Endodermal cell (in vitro differentiated cells): ENCODE measurements at regions not wholly inside any gene's neighbourhood (a gene's known extent, or its start where the extent isn't known, plus 50 kb on each side); places are given as distances from the start of the nearest gene placed in this dataset.

Source experiments
- DNase-seq: peaks from one replicate; pipeline ENCODE4 v3.0.0-alpha.2; 2017
- H3K27ac ChIP-seq: 2 replicates; pipeline ENCODE4 v1.5.1; 2013; ENCODE audit warnings: mild to moderate bottlenecking, low read depth, low read length, moderate library complexity
- H3K27me3 ChIP-seq: 2 replicates; pipeline ENCODE4 v1.6.1; 2013; ENCODE audit warnings: mild to moderate bottlenecking, low read length, moderate library complexity; ENCODE audit not compliant: insufficient read depth, control insufficient read depth, poor library complexity, severe bottlenecking
- H3K36me3 ChIP-seq: 2 replicates; pipeline ENCODE4 v1.7.0; 2013; ENCODE audit warnings: mild to moderate bottlenecking, low read length, moderate library complexity; ENCODE audit not compliant: control insufficient read depth, insufficient read depth
- H3K4me1 ChIP-seq: one replicate; pipeline ENCODE4 v1.7.0; 2013; ENCODE audit warnings: low read length; ENCODE audit not compliant: control insufficient read depth, insufficient read depth
- H3K4me3 ChIP-seq: 2 replicates; pipeline ENCODE4 v1.5.1; 2013; ENCODE audit warnings: mild to moderate bottlenecking, low read length, moderate library complexity
- H3K9ac ChIP-seq: 2 replicates; pipeline ENCODE4 v1.6.1; 2013; ENCODE audit warnings: mild to moderate bottlenecking, low read length, moderate library complexity; ENCODE audit not compliant: poor library complexity, severe bottlenecking; ENCODE audit errors: extremely low read depth
- H3K9me3 ChIP-seq: 2 replicates; pipeline ENCODE4 v1.6.1; 2013; ENCODE audit warnings: mild to moderate bottlenecking, low read length, moderate library complexity; ENCODE audit not compliant: control insufficient read depth
- H3K27ac Mint-ChIP-seq: 2 replicates; pipeline ENCODE4 v1.8.0; 2020; ENCODE audit warnings: mixed read lengths
- H3K27me3 Mint-ChIP-seq: 2 replicates; pipeline ENCODE4 v1.8.0; 2021; ENCODE audit warnings: mild to moderate bottlenecking, mixed read lengths; ENCODE audit not compliant: insufficient read depth
- H3K36me3 Mint-ChIP-seq: 2 replicates; pipeline ENCODE4 v1.8.0; 2020; ENCODE audit warnings: low read depth, mixed read lengths
- H3K4me1 Mint-ChIP-seq: 2 replicates; pipeline ENCODE4 v1.8.0; 2020; ENCODE audit warnings: mixed read lengths
- H3K4me3 Mint-ChIP-seq: 2 replicates; pipeline ENCODE4 v1.8.0; 2020; ENCODE audit warnings: mild to moderate bottlenecking, moderate library complexity, mixed read lengths
- H3K9me3 Mint-ChIP-seq: 2 replicates; pipeline ENCODE4 v1.8.0; 2020; ENCODE audit warnings: mild to moderate bottlenecking, mixed read lengths
- WGBS, 2 experiments: methylation state at CpG; one replicate each; pipeline versions ENCODE4 v1.1.5 to v1.1.7; 2013; ENCODE audit warnings: missing lambda C conversion rate in 2 of 2, mixed read lengths in 1 of 2; ENCODE audit not compliant: insufficient coverage in 1 of 2, insufficient read length in 1 of 2; 5-methylcytosine and 5-hydroxymethylcytosine counted together
- TF ChIP-seq, protein P1 (sequence below): fragments of 200-600 bp; sonication (generic); conservative IDR thresholded peaks from 2 replicates; pipeline ENCODE4 v1.5.0; 2021; ENCODE audit warnings: antibody characterized with exemption, mild to moderate bottlenecking

DNA sequence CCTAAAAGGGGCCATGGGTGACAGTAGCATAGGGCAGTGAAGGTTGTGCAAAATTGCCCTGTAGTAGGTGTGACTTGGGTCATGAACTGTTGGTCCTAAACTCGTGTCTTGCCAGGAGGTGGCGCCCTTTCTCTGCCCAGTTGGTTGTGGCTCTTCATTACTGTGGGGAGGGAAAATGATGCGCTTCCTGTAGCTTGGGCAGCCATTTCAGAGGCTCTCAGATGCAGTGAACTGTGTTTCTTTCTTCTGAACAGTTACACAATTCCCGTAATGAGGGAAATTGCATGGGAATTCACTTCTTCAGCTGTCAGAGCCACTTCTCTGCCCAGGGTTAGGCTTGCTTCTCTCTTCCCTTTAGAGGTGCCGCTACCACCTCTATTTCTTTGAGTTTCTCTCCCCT lies 148.1 kb upstream of the NRXN3 start:
- Mint-ChIP-seq H3K9me3 (peaks cover 9% of the 10 kb centered on the region), H3K27ac (no peak overlapping the region)
- no peak overlapping the region for H3K4me3 ChIP-seq

DNA sequence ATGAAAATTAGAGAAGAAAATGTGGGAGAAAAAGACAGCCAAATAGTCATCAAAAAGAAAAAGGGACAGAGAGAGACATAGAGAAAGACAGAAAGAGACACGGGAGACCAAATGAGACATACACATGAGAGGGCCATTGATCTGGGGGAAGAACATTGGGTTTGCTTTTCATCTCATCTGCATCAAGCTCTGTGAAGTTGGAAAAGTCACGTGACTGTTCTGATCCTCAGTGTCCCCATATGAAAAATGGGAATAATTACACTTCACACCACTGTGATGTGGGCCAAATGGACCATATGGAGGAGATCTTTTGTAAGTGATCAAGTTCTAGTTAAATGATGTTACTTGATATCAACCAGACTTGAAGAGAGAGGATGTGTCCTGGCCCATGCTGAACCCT lies 147.1 kb upstream of the NRXN3 start:
- Mint-ChIP-seq H3K9me3 (peaks cover 9% of the 10 kb centered on the region), H3K27ac (no peak overlapping the region), H3K4me1 (peaks cover 16% of the 10 kb centered on the region), H3K4me3 (no peak overlapping the region), H3K27me3 (no peaks in the 10 kb centered on the region), H3K36me3 (no peaks in the 10 kb centered on the region)
- Histone ChIP-seq H3K9me3 (peaks cover 17% of the 10 kb centered on the region), H3K36me3 (no peaks in the 10 kb centered on the region), H3K9ac (no peak overlapping the region), H3K4me1 (no peaks in the 10 kb centered on the region), H3K4me3 (no peak overlapping the region), H3K27ac (no peak overlapping the region), H3K27me3 (no peaks in the 10 kb centered on the region)
- TF ChIP-seq, protein P1, sequence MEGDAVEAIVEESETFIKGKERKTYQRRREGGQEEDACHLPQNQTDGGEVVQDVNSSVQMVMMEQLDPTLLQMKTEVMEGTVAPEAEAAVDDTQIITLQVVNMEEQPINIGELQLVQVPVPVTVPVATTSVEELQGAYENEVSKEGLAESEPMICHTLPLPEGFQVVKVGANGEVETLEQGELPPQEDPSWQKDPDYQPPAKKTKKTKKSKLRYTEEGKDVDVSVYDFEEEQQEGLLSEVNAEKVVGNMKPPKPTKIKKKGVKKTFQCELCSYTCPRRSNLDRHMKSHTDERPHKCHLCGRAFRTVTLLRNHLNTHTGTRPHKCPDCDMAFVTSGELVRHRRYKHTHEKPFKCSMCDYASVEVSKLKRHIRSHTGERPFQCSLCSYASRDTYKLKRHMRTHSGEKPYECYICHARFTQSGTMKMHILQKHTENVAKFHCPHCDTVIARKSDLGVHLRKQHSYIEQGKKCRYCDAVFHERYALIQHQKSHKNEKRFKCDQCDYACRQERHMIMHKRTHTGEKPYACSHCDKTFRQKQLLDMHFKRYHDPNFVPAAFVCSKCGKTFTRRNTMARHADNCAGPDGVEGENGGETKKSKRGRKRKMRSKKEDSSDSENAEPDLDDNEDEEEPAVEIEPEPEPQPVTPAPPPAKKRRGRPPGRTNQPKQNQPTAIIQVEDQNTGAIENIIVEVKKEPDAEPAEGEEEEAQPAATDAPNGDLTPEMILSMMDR, result no peak
- no peak for DNase-seq
- 95 to 100% methylated on average over 2 of the region's 2 CpGs for WGBS, 2 experiments

More for the DNA sequence above, 148.1 kb upstream of the NRXN3 start:
- Mint-ChIP-seq H3K4me3 (no peak overlapping the region), H3K27me3 (no peaks in the 10 kb centered on the region), H3K36me3 (no peaks in the 10 kb centered on the region), H3K4me1 (peaks cover 16% of the 10 kb centered on the region)
- Histone ChIP-seq H3K36me3 (no peaks in the 10 kb centered on the region), H3K27me3 (no peaks in the 10 kb centered on the region), H3K9me3 (peaks cover 21% of the 10 kb centered on the region), H3K27ac (no peak overlapping the region), H3K9ac (no peak overlapping the region), H3K4me1 (no peaks in the 10 kb centered on the region)
- peak; percentile 95 for DNase-seq
- TF ChIP-seq, protein P1, result peak; percentile 88
- 44 to 86% methylated on average over 2 to 4 of the region's 5 CpGs for WGBS, 2 experiments

GRCh38 chr14:78028471-78028870 lies 141.7 kb upstream of the NRXN3 start:
- no peak for DNase-seq
- Histone ChIP-seq H3K4me1 (peaks cover 5% of the 10 kb centered on the region), H3K27ac (no peak overlapping the region), H3K27me3 (no peaks in the 10 kb centered on the region), H3K36me3 (no peaks in the 10 kb centered on the region), H3K9ac (no peak overlapping the region), H3K4me3 (no peak overlapping the region), H3K9me3 (no peaks in the 10 kb centered on the region)
- H3K27ac Mint-ChIP-seq, result no peak overlapping the region
- TF ChIP-seq, protein P1, result no peak
- H3K4me3 Mint-ChIP-seq, result no peak overlapping the region
- WGBS, 2 experiments, result 100% methylated on average over 1 of the region's 1 CpG; no CpG with 5 or more reads in 1 of the 2 experiments
- H3K4me1 Mint-ChIP-seq, result peaks cover 32% of the 10 kb centered on the region
- no peaks in the 10 kb centered on the region for H3K9me3 Mint-ChIP-seq
- peaks cover 1% of the 10 kb centered on the region for H3K27me3 Mint-ChIP-seq
- H3K36me3 Mint-ChIP-seq, result no peaks in the 10 kb centered on the region
